Activated CD8-positive, alpha-beta memory T cell treated with anti-CD3 and anti-CD28 coated beads, Interleukin-2, amount 50 U/mL, for 1 hour (primary cell): ENCODE measurements at regions not wholly inside any gene's neighbourhood (a gene's known extent, or its start where the extent isn't known, plus 50 kb on each side); places are given as distances from the start of the nearest gene placed in this dataset.
"Not testable (repeated sequence)": the region's sequence is repeated elsewhere in the genome, so short reads cannot be mapped to it uniquely, and the experiment has no call there.

Experiments used
- DNase-seq: peaks from one replicate; pipeline ENCODE4 v3.0.0-alpha.2; 2020; ENCODE audit errors: extremely low read depth

DNA sequence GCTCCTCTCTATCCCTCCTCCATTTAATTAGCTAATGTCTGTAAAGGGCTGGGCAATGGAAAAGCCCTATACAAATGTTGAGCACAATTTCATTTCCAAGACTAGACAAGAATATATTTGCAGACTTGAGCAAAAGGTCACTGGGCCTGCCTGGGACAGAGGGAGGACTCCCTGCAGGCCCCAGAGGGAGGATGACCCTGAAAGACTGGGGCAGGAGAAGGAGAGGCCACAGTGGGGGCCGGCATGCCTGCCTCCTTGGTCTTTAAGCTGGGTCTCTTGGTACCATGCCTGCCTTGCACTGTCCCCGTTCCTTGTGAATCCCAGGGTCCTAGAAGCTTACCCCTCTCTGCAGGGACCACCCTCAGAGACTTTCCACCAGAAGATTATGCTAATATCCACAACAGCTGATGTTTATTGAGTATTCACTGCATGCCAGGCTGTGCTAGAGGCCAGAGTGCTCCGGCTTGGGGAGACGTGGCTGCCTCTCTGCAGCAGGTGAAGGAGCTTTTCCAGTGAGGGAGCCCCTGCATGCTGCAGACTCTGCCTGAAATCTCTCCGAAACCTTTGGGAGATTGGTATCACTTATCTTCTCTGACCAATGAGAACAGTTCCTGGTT is 72.7 kb upstream of the HSPA9 start:
- DNase-seq = no peak

- no peak for DNase-seq
Observed at GRCh38 chr5:138647261-138647788, 72.1 kb upstream of the HSPA9 start.

DNA sequence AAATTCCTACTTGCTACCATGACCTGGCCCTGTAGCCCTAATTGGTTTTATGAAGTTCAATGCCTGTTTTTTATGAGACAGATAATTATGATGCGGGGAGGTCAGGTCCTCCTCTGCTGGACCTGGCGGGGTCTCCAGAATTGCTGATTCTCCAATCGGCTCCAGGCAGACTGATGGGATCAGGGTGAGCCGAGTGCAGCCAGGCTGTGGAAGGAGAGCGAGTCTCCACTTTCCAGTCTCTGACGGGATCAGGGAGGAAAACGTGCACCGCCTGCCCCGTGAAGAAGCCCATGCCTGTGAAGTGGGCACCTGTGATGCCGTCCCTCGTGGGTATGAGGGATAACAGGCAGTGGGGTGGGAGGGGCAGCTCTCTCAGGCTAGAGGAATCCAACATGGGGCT is 71.5 kb upstream of the HSPA9 start:
- DNase-seq = no peak

GRCh38 chr5:138645778-138646575 is 70.8 kb upstream of the HSPA9 start:
- no peak for DNase-seq

- no peak for DNase-seq
Observed at GRCh38 chr5:138643040-138643791, 68.0 kb upstream of the HSPA9 start.

- DNase-seq = no peak
Observed at GRCh38 chr5:138641547-138642298, 66.5 kb upstream of the HSPA9 start.

DNA sequence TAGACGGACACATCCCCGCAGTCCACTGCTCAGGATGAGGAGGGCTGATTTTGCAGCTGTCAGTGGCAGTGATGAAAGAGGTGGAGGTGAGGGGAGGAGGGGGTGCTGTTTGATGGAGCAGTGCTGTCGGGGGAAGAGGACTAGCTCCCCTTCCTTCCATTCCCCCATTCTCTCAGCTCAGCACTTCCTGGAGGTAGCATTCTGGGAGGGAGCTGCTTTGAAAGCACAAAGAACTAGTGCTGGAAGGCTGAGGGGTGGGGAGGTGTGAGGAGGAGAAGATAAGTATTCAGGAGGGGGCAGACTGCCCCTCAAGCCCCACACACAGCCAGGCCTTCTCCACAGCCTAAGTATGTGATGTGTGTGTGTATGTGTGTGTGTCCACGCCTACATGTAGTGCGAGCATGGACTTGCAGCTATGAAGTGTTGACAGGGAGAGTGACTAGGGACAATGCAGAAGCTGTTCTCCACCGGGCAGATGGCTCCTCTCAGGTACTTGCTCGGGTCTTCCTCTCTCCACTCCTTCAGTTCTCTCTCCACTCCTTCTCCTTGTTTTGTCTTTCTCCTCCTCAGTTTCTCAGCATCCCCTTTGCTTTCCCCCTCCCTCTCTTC is 65.5 kb upstream of the HSPA9 start:
- DNase-seq = no peak

GRCh38 chr5:138640138-138640537 is 64.9 kb upstream of the HSPA9 start:
- no peak for DNase-seq

GRCh38 chr5:138639326-138639725 is 64.1 kb upstream of the HSPA9 start:
- DNase-seq = no peak

DNA sequence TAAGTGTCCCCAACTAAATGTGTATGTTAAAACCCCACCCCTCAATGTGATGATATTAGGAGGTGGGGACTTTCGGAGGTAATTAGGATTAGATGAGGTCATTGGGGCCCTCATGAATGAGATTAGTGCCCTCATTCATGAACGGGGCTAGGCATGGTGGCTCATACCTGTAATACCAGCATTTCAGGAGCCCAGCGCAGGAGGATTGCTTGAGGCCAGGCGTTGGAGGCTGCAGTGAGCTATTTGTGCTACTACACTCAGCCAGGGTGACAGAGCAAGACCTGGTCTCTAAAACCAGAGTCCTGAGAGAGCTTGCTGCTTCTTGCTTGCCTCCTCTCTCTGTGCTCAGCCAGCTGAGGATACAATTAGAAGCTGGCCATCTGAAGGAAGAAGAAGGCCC is 62.1 kb upstream of the HSPA9 start:
- DNase-seq = no peak

GRCh38 chr5:138636398-138636944 is 61.3 kb upstream of the HSPA9 start:
- DNase-seq = no peak

DNA sequence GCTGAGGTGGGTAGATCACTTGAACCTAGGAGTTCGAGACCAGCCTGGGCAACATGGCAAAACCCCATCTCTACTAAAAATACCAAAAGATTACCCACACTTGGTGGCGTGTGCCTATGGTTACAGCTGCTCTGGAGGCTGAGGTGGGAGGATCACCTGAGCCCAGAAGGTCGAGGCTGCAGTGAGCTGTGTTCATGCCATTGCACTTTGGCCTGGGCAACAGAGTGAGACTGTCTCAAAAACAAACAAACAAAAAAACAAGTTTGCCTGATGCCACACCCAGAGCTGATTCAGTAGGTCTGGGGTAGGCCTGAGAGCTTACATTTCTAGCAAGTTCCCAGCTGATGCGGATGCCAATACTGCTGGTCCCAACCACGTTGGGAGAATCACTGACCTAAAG is 60.5 kb upstream of the HSPA9 start:
- DNase-seq = no peak

GRCh38 chr5:138635265-138635664 is 60.1 kb upstream of the HSPA9 start:
- no peak for DNase-seq

- not testable (repeated sequence) for DNase-seq
Observed at GRCh38 chr5:138634804-138635203, 59.6 kb upstream of the HSPA9 start.

DNA sequence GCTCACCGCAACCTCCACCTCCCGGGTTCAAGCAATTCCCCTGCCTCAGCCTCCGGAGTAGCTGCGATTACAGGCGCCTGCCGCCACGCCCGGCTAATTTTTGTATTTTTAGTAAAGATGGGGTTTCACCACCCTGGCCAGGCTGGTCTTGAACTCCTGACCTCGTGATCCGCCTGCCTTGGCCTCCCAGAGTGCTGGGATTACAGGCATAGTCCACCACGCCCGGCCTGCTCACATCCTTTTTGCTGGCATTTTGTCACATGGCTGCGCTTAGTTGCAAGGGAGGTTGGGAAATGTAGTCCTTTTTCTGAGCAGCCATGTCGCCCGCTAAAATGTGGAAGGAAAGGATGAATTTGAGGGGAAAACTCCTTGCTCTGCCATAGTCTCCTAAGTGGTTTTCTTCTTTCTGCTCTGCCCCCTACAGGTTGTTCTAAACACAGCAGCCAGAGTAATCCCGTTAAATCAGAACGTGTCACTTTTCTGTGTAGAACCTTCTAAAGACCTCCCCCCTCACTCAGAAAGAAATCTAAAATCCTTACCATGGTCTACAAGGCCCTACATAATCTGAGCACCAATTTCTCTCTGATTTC is 57.8 kb upstream of the HSPA9 start:
- no peak for DNase-seq

DNA sequence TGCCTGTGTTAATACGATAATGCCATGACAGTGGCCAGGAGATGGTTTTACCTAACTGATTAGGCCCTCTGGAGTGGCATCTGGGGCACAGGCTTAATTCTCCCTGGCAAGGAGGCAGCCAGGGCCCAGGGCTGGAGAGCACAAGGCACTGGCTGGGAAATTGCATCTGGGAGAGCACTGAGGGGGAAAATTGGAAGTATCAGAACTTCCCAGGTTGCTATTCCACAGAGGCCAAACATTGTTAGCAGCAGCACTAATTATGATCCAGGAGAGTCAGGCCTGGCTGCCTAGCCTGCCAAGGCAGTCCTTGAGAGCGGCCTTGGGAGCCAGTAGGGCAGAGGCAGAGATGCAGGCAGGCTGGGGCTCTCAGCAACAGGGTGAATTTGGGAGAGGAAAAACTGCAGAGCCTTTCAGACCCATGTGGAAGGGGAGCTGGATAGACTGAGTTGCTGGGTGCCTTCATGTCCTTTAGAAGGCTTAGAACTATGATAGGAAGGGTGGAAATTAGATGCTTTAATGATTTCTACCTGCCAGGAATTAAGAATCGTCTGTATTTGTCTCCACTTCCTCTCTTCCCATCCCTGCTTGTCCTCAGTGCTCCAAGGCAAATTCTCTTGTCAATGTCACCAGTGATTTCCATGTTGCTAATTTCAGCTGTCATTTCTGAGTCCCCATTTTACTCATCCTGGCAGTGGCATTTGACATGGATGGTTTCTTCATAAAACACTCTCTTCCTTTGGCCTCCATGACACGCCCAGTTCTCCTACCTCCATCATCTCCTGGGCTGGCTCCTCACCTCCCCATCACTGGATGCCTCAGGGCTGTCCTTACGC is 56.1 kb upstream of the HSPA9 start:
- no peak for DNase-seq

DNA sequence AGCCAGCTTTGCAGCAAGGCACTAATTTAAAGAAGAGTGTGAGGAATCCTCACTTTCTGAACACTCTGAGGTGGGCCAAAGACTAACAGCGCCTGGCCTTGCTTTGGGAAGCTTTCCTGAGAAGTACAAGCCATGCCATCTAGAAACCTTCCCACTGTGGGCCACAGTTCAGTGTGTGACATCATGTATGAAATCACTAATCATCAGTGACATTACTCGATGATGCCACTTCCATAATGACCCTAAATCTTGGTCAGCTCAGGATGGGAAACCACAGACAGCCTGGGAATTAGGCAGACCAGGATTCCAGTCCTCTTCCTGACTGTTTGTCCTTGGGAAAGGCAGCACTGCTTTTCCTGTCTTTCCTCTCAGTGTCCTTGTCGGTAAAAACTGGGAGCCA is 54.2 kb upstream of the HSPA9 start:
- no peak for DNase-seq

- DNase-seq = no peak
Observed at GRCh38 chr5:138626333-138626944, 51.2 kb upstream of the HSPA9 start.

DNA sequence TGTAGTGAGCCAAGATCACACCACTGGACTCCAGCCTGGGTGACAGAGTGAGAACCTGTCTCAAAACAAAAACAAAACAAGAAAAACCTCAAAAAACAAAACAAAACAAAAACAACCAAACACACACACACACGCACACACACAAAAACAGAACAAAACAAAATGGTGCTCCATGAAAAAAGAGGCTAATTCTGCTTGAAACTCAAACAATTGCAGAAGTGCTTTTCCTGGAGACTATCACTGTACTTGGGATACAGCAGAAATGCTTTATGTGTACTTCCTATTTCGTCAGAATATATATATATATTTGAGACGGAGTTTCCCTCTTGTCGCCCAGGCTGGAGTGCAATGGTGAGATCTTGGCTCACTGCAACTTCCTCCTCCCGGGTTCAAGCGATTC is 49.9 kb upstream of the HSPA9 start:
- no peak for DNase-seq
